ENCODE measurements at regions not wholly inside any gene's neighbourhood (a gene's known extent, or its start where the extent isn't known, plus 50 kb on each side); places are given as distances from the start of the nearest gene placed in this dataset.

DNA sequence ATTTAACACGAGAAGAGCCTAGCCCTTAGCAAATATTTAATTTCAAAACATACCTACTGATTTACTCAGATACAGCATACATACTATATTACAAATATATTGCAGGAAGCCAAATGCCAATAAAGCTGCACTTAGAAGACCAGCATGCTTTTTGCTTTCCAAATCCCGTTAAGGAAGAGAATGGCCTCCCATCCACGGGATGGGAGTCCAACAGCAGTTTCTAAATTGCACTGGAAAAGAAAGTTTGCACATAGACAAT lies 156.3 kb upstream of the FOXN3 start:
- H3K27me3 Mint-ChIP-seq = no peaks in the 10 kb centered on the region
- H3K36me3 Mint-ChIP-seq (ENCODE audit: insufficient read depth) = peaks cover 6% of the 10 kb centered on the region
- peaks cover 43% of the 10 kb centered on the region for H3K4me1 Mint-ChIP-seq
- H3K9me3 Mint-ChIP-seq = no peaks in the 10 kb centered on the region
- H3K27ac Mint-ChIP-seq (ENCODE audit: low read depth) = no peak overlapping the region
- DNase-seq (ENCODE audit: low spot score in 2 of 2) = no peak
- no peak for ATAC-seq (replicated peaks; ENCODE audit: extremely low read depth, poor library complexity, severe bottlenecking)
- H3K4me3 Mint-ChIP-seq = no peak overlapping the region

- peaks cover 6% of the 10 kb centered on the region for H3K36me3 Mint-ChIP-seq (ENCODE audit: insufficient read depth)
Measured at GRCh38 chr14:89572596-89573398, 155.8 kb upstream of the FOXN3 start.

DNA sequence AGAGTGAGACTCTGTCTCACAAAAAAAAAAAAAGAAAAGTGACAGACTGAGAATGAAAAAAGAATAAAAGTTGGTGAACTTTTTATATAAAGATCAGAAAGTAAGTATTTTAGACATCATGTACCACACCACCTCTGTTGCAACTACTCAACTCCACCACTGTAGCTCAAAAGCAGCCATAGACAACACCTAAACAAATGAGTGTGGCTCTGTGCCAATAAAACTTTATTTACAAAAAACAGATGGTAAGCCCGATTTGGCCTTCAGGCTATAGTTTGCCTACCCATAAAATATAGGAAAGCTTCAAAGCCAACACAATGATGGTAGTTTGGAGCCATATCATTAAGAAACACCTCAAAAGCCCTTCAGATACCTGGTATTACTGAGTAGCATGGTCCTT lies 154.5 kb upstream of the FOXN3 start:
- no peaks in the 10 kb centered on the region for H3K9me3 Mint-ChIP-seq
- no peak overlapping the region for H3K27ac Mint-ChIP-seq (ENCODE audit: low read depth)
- DNase-seq (ENCODE audit: low spot score in 2 of 2) (no peak), ATAC-seq (replicated peaks; ENCODE audit: extremely low read depth, poor library complexity, severe bottlenecking) (no peak)
- no peak overlapping the region for H3K4me3 Mint-ChIP-seq
- peaks cover 6% of the 10 kb centered on the region for H3K36me3 Mint-ChIP-seq (ENCODE audit: insufficient read depth)
- peaks cover 47% of the 10 kb centered on the region for H3K4me1 Mint-ChIP-seq
- H3K27me3 Mint-ChIP-seq = no peaks in the 10 kb centered on the region

More at GRCh38 chr14:89572596-89573398, 155.8 kb upstream of the FOXN3 start:
- H3K4me3 Mint-ChIP-seq = no peak overlapping the region
- ATAC-seq (replicated peaks; ENCODE audit: extremely low read depth, poor library complexity, severe bottlenecking) (no peak), DNase-seq (ENCODE audit: low spot score in 2 of 2) (no peak)
- no peaks in the 10 kb centered on the region for H3K9me3 Mint-ChIP-seq
- H3K27ac Mint-ChIP-seq (ENCODE audit: low read depth) = no peak overlapping the region
- peaks cover 45% of the 10 kb centered on the region for H3K4me1 Mint-ChIP-seq
- no peaks in the 10 kb centered on the region for H3K27me3 Mint-ChIP-seq

GRCh38 chr14:89566644-89567415 lies 149.8 kb upstream of the FOXN3 start:
- H3K27me3 Mint-ChIP-seq = no peaks in the 10 kb centered on the region
- H3K36me3 Mint-ChIP-seq (ENCODE audit: insufficient read depth) = peaks cover 3% of the 10 kb centered on the region
- H3K9me3 Mint-ChIP-seq = no peaks in the 10 kb centered on the region
- no peak for ATAC-seq (replicated peaks; ENCODE audit: extremely low read depth, poor library complexity, severe bottlenecking)
- no peak for DNase-seq (ENCODE audit: low spot score in 2 of 2)
- no peak overlapping the region for H3K4me3 Mint-ChIP-seq
- H3K27ac Mint-ChIP-seq (ENCODE audit: low read depth) = no peak overlapping the region
- H3K4me1 Mint-ChIP-seq = peaks cover 61% of the 10 kb centered on the region

DNA sequence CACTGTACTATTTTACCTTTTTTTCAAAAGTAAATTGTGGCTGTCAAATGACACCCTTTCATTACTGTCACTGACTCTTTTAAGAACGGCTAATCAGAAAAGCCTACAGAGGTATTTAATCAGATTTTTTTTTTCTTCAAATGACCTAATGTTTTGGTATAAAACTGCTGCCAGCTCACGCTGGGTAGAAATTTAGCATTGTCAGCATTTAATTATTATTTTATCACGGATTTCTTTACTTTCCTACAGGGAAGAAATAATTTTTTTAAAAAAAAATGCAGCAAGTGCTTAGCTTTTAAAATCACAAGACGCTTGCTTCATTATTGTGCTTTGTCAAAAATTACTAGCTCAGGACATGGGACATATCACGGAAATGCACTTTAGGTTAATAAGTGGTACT lies 149.1 kb upstream of the FOXN3 start:
- Mint-ChIP-seq H3K36me3 (ENCODE audit: insufficient read depth) (peaks cover 3% of the 10 kb centered on the region), H3K4me1 (peaks cover 67% of the 10 kb centered on the region), H3K9me3 (no peaks in the 10 kb centered on the region), H3K27ac (ENCODE audit: low read depth) (no peak overlapping the region), H3K4me3 (no peak overlapping the region), H3K27me3 (no peaks in the 10 kb centered on the region)
- ATAC-seq (replicated peaks; ENCODE audit: extremely low read depth, poor library complexity, severe bottlenecking) (no peak), DNase-seq (ENCODE audit: low spot score in 2 of 2) (no peak)

DNA sequence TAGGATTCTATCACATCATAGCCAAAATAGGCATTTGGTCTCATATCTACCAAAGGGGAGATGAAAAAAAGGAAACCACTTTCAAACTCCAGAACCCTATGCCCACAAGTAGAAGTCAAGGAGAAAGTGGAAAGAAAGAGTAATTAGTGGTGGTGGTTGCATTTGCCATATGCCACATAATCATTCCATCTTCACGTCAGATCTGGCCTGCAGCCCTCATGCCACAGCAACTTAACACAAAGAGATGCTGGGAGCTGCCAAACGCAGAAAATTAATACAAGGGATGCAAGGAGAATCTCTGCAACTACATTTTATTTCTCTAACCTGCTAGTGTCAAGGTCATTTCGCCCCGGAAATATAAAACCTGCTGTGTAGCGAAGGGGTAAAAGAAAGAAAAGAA lies 148.6 kb upstream of the FOXN3 start:
- DNase-seq (ENCODE audit: low spot score in 2 of 2) (no peak), ATAC-seq (replicated peaks; ENCODE audit: extremely low read depth, poor library complexity, severe bottlenecking) (no peak)
- Mint-ChIP-seq H3K27me3 (no peaks in the 10 kb centered on the region), H3K4me1 (peaks cover 72% of the 10 kb centered on the region), H3K36me3 (ENCODE audit: insufficient read depth) (peaks cover 6% of the 10 kb centered on the region), H3K27ac (ENCODE audit: low read depth) (peak overlapping the region; percentile 82), H3K4me3 (no peak overlapping the region), H3K9me3 (no peaks in the 10 kb centered on the region)

DNA sequence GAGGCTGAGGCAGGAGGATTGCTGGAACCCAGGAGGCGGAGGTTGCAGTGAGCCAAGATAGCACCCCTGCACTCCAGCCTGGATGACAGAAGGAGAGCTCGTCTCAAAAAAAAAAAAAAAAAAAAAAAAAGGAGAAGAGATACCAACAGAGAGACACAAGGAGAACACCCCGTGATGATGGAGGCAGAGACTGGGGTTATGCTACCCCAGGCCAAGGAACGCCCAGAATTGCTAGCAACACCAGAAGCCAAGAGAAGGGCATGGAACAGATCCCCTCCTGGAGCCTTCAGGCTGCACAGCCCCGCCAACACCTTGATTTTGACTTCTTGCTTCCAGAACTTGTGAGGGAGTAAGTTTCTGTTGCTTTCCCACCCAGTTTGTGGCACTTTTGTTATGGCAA lies 148.0 kb upstream of the FOXN3 start:
- H3K9me3 Mint-ChIP-seq = no peaks in the 10 kb centered on the region
- H3K27me3 Mint-ChIP-seq = no peaks in the 10 kb centered on the region
- peaks cover 6% of the 10 kb centered on the region for H3K36me3 Mint-ChIP-seq (ENCODE audit: insufficient read depth)
- H3K4me1 Mint-ChIP-seq = peaks cover 73% of the 10 kb centered on the region
- H3K4me3 Mint-ChIP-seq = no peak overlapping the region
- peak overlapping the region; percentile 82 for H3K27ac Mint-ChIP-seq (ENCODE audit: low read depth)
- DNase-seq (ENCODE audit: low spot score in 2 of 2) = no peak
- no peak for ATAC-seq (replicated peaks; ENCODE audit: extremely low read depth, poor library complexity, severe bottlenecking)

DNA sequence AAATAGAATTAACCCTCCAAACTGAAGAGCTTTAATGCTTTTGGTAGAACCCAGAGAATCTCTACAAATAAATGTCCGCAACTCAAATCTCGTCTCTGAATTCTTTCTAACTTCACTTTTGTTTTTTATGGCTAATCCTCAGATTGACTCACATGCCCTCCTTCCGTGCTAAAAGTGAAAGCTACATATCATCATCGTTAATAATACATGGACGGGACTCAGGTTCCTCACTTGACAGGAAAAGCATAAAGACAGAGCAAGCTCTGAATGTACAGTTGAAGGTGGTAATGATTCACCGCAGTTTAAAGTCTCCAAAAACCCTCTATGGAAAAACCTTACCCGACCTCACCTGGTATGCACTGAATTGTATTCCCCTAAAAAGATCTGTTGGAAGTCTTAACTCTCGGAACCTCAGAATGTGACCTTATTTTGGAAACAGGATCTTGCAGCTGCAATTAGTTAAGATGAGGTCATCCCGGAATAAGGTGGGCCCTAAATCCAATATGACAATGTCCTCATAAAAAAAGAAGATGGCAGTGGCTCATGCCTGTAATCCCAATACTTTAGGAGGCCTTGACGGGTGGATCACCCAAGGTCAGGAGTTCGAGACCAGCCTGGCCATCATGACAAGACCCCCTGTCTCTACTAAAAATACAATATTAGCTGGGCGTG lies 147.4 kb upstream of the FOXN3 start:
- Mint-ChIP-seq H3K4me1 (peaks cover 71% of the 10 kb centered on the region), H3K36me3 (ENCODE audit: insufficient read depth) (peaks cover 6% of the 10 kb centered on the region), H3K27me3 (no peaks in the 10 kb centered on the region), H3K9me3 (no peaks in the 10 kb centered on the region), H3K27ac (ENCODE audit: low read depth) (peak overlapping the region; percentile 82), H3K4me3 (no peak overlapping the region)
- no peak for ATAC-seq (replicated peaks; ENCODE audit: extremely low read depth, poor library complexity, severe bottlenecking)
- no peak for DNase-seq (ENCODE audit: low spot score in 2 of 2)

- no peak for DNase-seq (ENCODE audit: low spot score in 2 of 2)
Measured at GRCh38 chr14:89563471-89563870, 146.4 kb upstream of the FOXN3 start.

DNA sequence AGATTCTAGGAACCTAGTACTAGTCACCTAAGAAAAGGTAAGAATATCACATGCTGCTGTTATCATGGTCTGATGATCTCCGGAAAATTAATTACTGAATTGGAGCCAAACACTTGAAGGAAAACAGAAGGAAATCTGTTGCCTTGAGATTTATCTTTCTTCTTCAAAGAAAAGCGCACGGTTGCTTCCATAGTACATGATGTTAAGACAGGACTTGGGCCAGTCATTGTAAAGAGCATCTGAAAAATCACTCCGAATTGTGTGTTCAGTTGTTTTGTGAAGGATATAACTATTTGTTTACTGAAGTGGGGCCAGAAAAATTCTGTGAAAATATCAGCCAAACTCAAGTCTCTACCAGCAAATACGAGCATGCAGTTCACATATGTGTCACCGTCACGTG lies 134.9 kb upstream of the FOXN3 start:
- DNase-seq (ENCODE audit: low spot score in 2 of 2) (no peak), ATAC-seq (replicated peaks; ENCODE audit: extremely low read depth, poor library complexity, severe bottlenecking) (no peak)
- H3K9me3 Mint-ChIP-seq = no peaks in the 10 kb centered on the region
- peaks cover 10% of the 10 kb centered on the region for H3K36me3 Mint-ChIP-seq (ENCODE audit: insufficient read depth)
- peaks cover 58% of the 10 kb centered on the region for H3K4me1 Mint-ChIP-seq
- no peak overlapping the region for H3K4me3 Mint-ChIP-seq
- H3K27ac Mint-ChIP-seq (ENCODE audit: low read depth) = peak overlapping the region; percentile 63
- no peaks in the 10 kb centered on the region for H3K27me3 Mint-ChIP-seq

More at GRCh38 chr14:89563471-89563870, 146.4 kb upstream of the FOXN3 start:
- Mint-ChIP-seq H3K4me1 (peaks cover 66% of the 10 kb centered on the region), H3K27ac (ENCODE audit: low read depth) (peak overlapping the region; percentile 81), H3K4me3 (no peak overlapping the region), H3K27me3 (no peaks in the 10 kb centered on the region), H3K36me3 (ENCODE audit: insufficient read depth) (peaks cover 6% of the 10 kb centered on the region), H3K9me3 (no peaks in the 10 kb centered on the region)
- no peak for ATAC-seq (replicated peaks; ENCODE audit: extremely low read depth, poor library complexity, severe bottlenecking)

GRCh38 chr14:89551432-89551831 lies 134.4 kb upstream of the FOXN3 start:
- DNase-seq (ENCODE audit: low spot score in 2 of 2) (no peak), ATAC-seq (replicated peaks; ENCODE audit: extremely low read depth, poor library complexity, severe bottlenecking) (no peak)
- H3K4me1 Mint-ChIP-seq = peaks cover 53% of the 10 kb centered on the region
- H3K9me3 Mint-ChIP-seq = no peaks in the 10 kb centered on the region
- no peak overlapping the region for H3K4me3 Mint-ChIP-seq
- H3K27me3 Mint-ChIP-seq = no peaks in the 10 kb centered on the region
- H3K36me3 Mint-ChIP-seq (ENCODE audit: insufficient read depth) = peaks cover 10% of the 10 kb centered on the region
- H3K27ac Mint-ChIP-seq (ENCODE audit: low read depth) = peak overlapping the region; percentile 63

DNA sequence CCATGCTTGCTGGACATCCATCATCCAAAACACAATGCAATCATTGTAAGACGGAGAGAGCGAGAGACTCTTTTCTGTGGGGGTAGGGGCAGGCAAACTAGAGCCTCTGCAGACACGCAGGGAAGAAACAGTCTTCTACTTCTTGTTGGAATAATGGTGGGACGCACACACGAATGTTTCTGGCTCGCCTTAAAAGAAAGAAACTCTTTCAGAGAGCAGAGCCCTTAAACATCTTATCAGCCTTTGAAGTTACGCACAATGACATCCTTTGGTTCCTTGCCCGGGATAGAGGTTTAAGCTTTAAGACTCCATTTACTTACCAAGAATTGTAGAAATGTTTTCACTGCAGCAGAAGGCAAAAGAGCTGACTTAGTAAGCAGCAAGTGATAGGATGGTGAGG lies 133.8 kb upstream of the FOXN3 start:
- DNase-seq (ENCODE audit: low spot score in 2 of 2) = no peak
- Mint-ChIP-seq H3K9me3 (no peaks in the 10 kb centered on the region), H3K27me3 (no peaks in the 10 kb centered on the region), H3K4me3 (no peak overlapping the region), H3K36me3 (ENCODE audit: insufficient read depth) (peaks cover 10% of the 10 kb centered on the region), H3K4me1 (peaks cover 51% of the 10 kb centered on the region), H3K27ac (ENCODE audit: low read depth) (peak overlapping the region; percentile 63)
- no peak for ATAC-seq (replicated peaks; ENCODE audit: extremely low read depth, poor library complexity, severe bottlenecking)
